ENCODE measurements at regions not wholly inside any gene's neighbourhood (a gene's known extent, or its start where the extent isn't known, plus 50 kb on each side); places are given as distances from the start of the nearest gene placed in this dataset.

- TF ChIP-seq, protein P1, sequence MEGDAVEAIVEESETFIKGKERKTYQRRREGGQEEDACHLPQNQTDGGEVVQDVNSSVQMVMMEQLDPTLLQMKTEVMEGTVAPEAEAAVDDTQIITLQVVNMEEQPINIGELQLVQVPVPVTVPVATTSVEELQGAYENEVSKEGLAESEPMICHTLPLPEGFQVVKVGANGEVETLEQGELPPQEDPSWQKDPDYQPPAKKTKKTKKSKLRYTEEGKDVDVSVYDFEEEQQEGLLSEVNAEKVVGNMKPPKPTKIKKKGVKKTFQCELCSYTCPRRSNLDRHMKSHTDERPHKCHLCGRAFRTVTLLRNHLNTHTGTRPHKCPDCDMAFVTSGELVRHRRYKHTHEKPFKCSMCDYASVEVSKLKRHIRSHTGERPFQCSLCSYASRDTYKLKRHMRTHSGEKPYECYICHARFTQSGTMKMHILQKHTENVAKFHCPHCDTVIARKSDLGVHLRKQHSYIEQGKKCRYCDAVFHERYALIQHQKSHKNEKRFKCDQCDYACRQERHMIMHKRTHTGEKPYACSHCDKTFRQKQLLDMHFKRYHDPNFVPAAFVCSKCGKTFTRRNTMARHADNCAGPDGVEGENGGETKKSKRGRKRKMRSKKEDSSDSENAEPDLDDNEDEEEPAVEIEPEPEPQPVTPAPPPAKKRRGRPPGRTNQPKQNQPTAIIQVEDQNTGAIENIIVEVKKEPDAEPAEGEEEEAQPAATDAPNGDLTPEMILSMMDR (IDR thresholded peaks at IDR 0.05), result no peak
- TF ChIP-seq POLR2A (IDR thresholded peaks at IDR 0.05), result no peak
Observed at GRCh38 chr7:25770235-25770634, 381.8 kb upstream of the NFE2L3 start.
